GM19025 (cell line): ENCODE measurements at regions not wholly inside any gene's neighbourhood (a gene's known extent, or its start where the extent isn't known, plus 50 kb on each side); places are given as distances from the start of the nearest gene placed in this dataset.
"Not testable (repeated sequence)": the region's sequence is repeated elsewhere in the genome, so short reads cannot be mapped to it uniquely, and the experiment has no call there.

Experiments
- ATAC-seq: cut with Tn5 transposase; IDR thresholded peaks from one replicate; pipeline ENCODE4 v1.9.1; 2021; ENCODE audit warnings: mild to moderate bottlenecking, low read depth, moderate library complexity; ENCODE audit not compliant: unreplicated experiment

- ATAC-seq: no peak
Observed at GRCh38 chr3:153928851-153929250, 192.3 kb upstream of the ARHGEF26 start.

- ATAC-seq: not testable (repeated sequence)
Observed at GRCh38 chr3:153933481-153933880, 187.7 kb upstream of the ARHGEF26 start.

- ATAC-seq: no peak
Observed at GRCh38 chr3:153944084-153944483, 177.1 kb upstream of the ARHGEF26 start.

- no peak for ATAC-seq
Observed at GRCh38 chr3:153951276-153951675, 169.9 kb upstream of the ARHGEF26 start.

- no peak for ATAC-seq
Observed at GRCh38 chr3:153952091-153952490, 169.1 kb upstream of the ARHGEF26 start.

GRCh38 chr3:153956613-153957012, 164.6 kb upstream of the ARHGEF26 start:
- no peak for ATAC-seq

- ATAC-seq: no peak
Observed at GRCh38 chr3:153957421-153957820, 163.8 kb upstream of the ARHGEF26 start.

GRCh38 chr3:153958635-153959595, 162.3 kb upstream of the ARHGEF26 start:
- ATAC-seq: no peak

- no peak for ATAC-seq
Observed at GRCh38 chr3:153960458-153961074, 160.6 kb upstream of the ARHGEF26 start.

GRCh38 chr3:153961494-153961893, 159.7 kb upstream of the ARHGEF26 start:
- no peak for ATAC-seq

GRCh38 chr3:153963012-153963411, 158.2 kb upstream of the ARHGEF26 start:
- ATAC-seq: no peak

GRCh38 chr3:153967260-153967659, 153.9 kb upstream of the ARHGEF26 start:
- no peak for ATAC-seq

GRCh38 chr3:153970047-153970446, 151.1 kb upstream of the ARHGEF26 start:
- peak; percentile 39 for ATAC-seq

- no peak for ATAC-seq
Observed at GRCh38 chr3:153970741-153971347, 150.3 kb upstream of the ARHGEF26 start.

GRCh38 chr3:153972862-153973261, 148.3 kb upstream of the ARHGEF26 start:
- ATAC-seq: peak; percentile 65

- peak; percentile 48 for ATAC-seq
Observed at GRCh38 chr3:153973722-153974265, 147.4 kb upstream of the ARHGEF26 start.

- ATAC-seq: no peak
Observed at GRCh38 chr3:153974614-153975013, 146.6 kb upstream of the ARHGEF26 start.

GRCh38 chr3:153976891-153977554, 144.2 kb upstream of the ARHGEF26 start:
- no peak for ATAC-seq

GRCh38 chr3:153978006-153978405, 143.2 kb upstream of the ARHGEF26 start:
- ATAC-seq: no peak

- no peak for ATAC-seq
Observed at GRCh38 chr3:153979418-153980251, 141.6 kb upstream of the ARHGEF26 start.
